ENCODE measurements at regions not wholly inside any gene's neighbourhood (a gene's known extent, or its start where the extent isn't known, plus 50 kb on each side); places are given as distances from the start of the nearest gene placed in this dataset.

GRCh38 chr2:223147431-223147830 lies 95.4 kb downstream of the KCNE4 start:
- WGBS (ENCODE audit: insufficient coverage) = no CpG with 5 or more reads among the region's 3 CpGs
- POLR2A ChIA-PET = no interaction called here
- no peaks in the 10 kb centered on the region for H3K27me3 Mint-ChIP-seq

GRCh38 chr2:223148516-223148915 lies 96.5 kb downstream of the KCNE4 start:
- no peaks in the 10 kb centered on the region for H3K79me2 ChIP-seq (ENCODE audit: control insufficient read depth, insufficient read depth, low read length)
- no peaks in the 10 kb centered on the region for H3K27me3 Mint-ChIP-seq
- 60% methylated on average over 1 of the region's 3 CpGs for WGBS (ENCODE audit: insufficient coverage)
- H3K4me2 ChIP-seq (replicated peaks; ENCODE audit: low read depth, low read length, poor library complexity, severe bottlenecking) = no peak overlapping the region
- no peaks in the 10 kb centered on the region for H3K36me3 ChIP-seq (replicated peaks in 1 of 2; ENCODE audit: control extremely low read depth in 1 of 2, control insufficient read depth in 1 of 2, extremely low read depth in 1 of 2, insufficient read depth in 2 of 2, low read length in 1 of 2)
- H3K4me3 ChIP-seq (ENCODE audit: control extremely low read depth in 1 of 5, extremely low read depth in 1 of 5, insufficient read depth in 1 of 5, low read depth in 2 of 5, low read length in 4 of 5) = no peak overlapping the region
- H2AFZ ChIP-seq (ENCODE audit: insufficient read depth, low read depth, low read length, poor library complexity, severe bottlenecking) = no peak overlapping the region
- H3K27me3 ChIP-seq (replicated peaks in 1 of 4; ENCODE audit: control extremely low read depth in 1 of 4, control insufficient read depth in 3 of 4, insufficient read depth in 4 of 4, low read length in 3 of 4) = no peaks in the 10 kb centered on the region
- no peak overlapping the region for H3K4me3 Mint-ChIP-seq
- H3K4me1 Mint-ChIP-seq = no peaks in the 10 kb centered on the region
- no peak overlapping the region for H3K27ac Mint-ChIP-seq
- CTCF ChIA-PET = no interaction called here
- H3K4me1 ChIP-seq (ENCODE audit: control insufficient read depth in 2 of 2, insufficient read depth in 2 of 2, low read length in 2 of 2) = no peaks in the 10 kb centered on the region
- DNase-seq (no peak), ATAC-seq (ENCODE audit: low read depth) (no peak)
- H3K9ac ChIP-seq (ENCODE audit: low read length) = no peak overlapping the region
- H3K27ac ChIP-seq (ENCODE audit: low read length in 2 of 2) = no peak overlapping the region
- no peaks in the 10 kb centered on the region for H3K9me3 Mint-ChIP-seq (ENCODE audit: insufficient read depth)
- H4K20me1 ChIP-seq (ENCODE audit: control insufficient read depth, insufficient read depth, low read length, poor library complexity, severe bottlenecking) = no peaks in the 10 kb centered on the region
- POLR2A ChIA-PET = no interaction called here
- no peak for TF ChIP-seq EZH2 (IDR thresholded peaks at IDR 0.05; ENCODE audit: borderline replicate concordance, insufficient read depth, low read depth, low read length, poor library complexity, severe bottlenecking)
- TF ChIP-seq CTCF (IDR thresholded peaks at IDR 0.05) = no peak
- no peaks in the 10 kb centered on the region for H3K9me3 ChIP-seq (ENCODE audit: control extremely low read depth in 1 of 3, control insufficient read depth in 2 of 3, insufficient read depth in 1 of 3, low read length in 2 of 3)
- intact Hi-C loops (cut with micrococcal nuclease) = no loop called here

More at GRCh38 chr2:223147431-223147830, 95.4 kb downstream of the KCNE4 start:
- no peaks in the 10 kb centered on the region for H3K79me2 ChIP-seq (ENCODE audit: control insufficient read depth, insufficient read depth, low read length)
- ATAC-seq (ENCODE audit: low read depth) (no peak), DNase-seq (no peak)
- H3K4me2 ChIP-seq (replicated peaks; ENCODE audit: low read depth, low read length, poor library complexity, severe bottlenecking) = no peak overlapping the region
- no peaks in the 10 kb centered on the region for H3K36me3 ChIP-seq (replicated peaks in 1 of 2; ENCODE audit: control extremely low read depth in 1 of 2, control insufficient read depth in 1 of 2, extremely low read depth in 1 of 2, insufficient read depth in 2 of 2, low read length in 1 of 2)
- H3K9ac ChIP-seq (ENCODE audit: low read length) = no peak overlapping the region
- Mint-ChIP-seq H3K4me1 (no peaks in the 10 kb centered on the region), H3K27ac (no peak overlapping the region), H3K9me3 (ENCODE audit: insufficient read depth) (no peaks in the 10 kb centered on the region), H3K4me3 (no peak overlapping the region)
- no peak overlapping the region for H2AFZ ChIP-seq (ENCODE audit: insufficient read depth, low read depth, low read length, poor library complexity, severe bottlenecking)
- H4K20me1 ChIP-seq (ENCODE audit: control insufficient read depth, insufficient read depth, low read length, poor library complexity, severe bottlenecking) = no peaks in the 10 kb centered on the region
- TF ChIP-seq CTCF (IDR thresholded peaks at IDR 0.05) (no peak), EZH2 (IDR thresholded peaks at IDR 0.05; ENCODE audit: borderline replicate concordance, insufficient read depth, low read depth, low read length, poor library complexity, severe bottlenecking) (no peak)
- H3K27me3 ChIP-seq (replicated peaks in 1 of 4; ENCODE audit: control extremely low read depth in 1 of 4, control insufficient read depth in 3 of 4, insufficient read depth in 4 of 4, low read length in 3 of 4) = no peaks in the 10 kb centered on the region
- CTCF ChIA-PET = no interaction called here
- no peaks in the 10 kb centered on the region for H3K9me3 ChIP-seq (ENCODE audit: control extremely low read depth in 1 of 3, control insufficient read depth in 2 of 3, insufficient read depth in 1 of 3, low read length in 2 of 3)
- no peaks in the 10 kb centered on the region for H3K4me1 ChIP-seq (ENCODE audit: control insufficient read depth in 2 of 2, insufficient read depth in 2 of 2, low read length in 2 of 2)
- H3K4me3 ChIP-seq (ENCODE audit: control extremely low read depth in 1 of 5, extremely low read depth in 1 of 5, insufficient read depth in 1 of 5, low read depth in 2 of 5, low read length in 4 of 5) = no peak overlapping the region
- intact Hi-C loops (cut with micrococcal nuclease) = no loop called here
- H3K27ac ChIP-seq (ENCODE audit: low read length in 2 of 2) = no peak overlapping the region

Data from B cell (primary cell).